Stimulated activated CD4-positive, alpha-beta T cell treated with anti-CD3 and anti-CD28 coated beads, Interleukin-4, amount 100 ng/mL, for 24 hours (primary cell): ENCODE measurements at regions not wholly inside any gene's neighbourhood (a gene's known extent, or its start where the extent isn't known, plus 50 kb on each side); places are given as distances from the start of the nearest gene placed in this dataset.
"Not testable (repeated sequence)": the region's sequence is repeated elsewhere in the genome, so short reads cannot be mapped to it uniquely, and the experiment has no call there.

Source experiments
- DNase-seq: peaks from one replicate; pipeline ENCODE4 v3.0.0-alpha.2; 2020

GRCh38 chr6:149127212-149127611, 190.3 kb upstream of the TAB2 start:
- DNase-seq: no peak

GRCh38 chr6:149128489-149129145, 188.9 kb upstream of the TAB2 start:
- DNase-seq: peak; percentile 14

- DNase-seq: no peak
These were observed 188.0 kb upstream of the TAB2 start for GRCh38 chr6:149129371-149130077.

GRCh38 chr6:149130090-149130489, 187.4 kb upstream of the TAB2 start:
- no peak for DNase-seq

- DNase-seq: no peak
These were observed 187.0 kb upstream of the TAB2 start for GRCh38 chr6:149130508-149130907.

GRCh38 chr6:149131891-149132290, 185.6 kb upstream of the TAB2 start:
- no peak for DNase-seq

GRCh38 chr6:149132336-149132735, 185.2 kb upstream of the TAB2 start:
- no peak for DNase-seq

GRCh38 chr6:149134511-149134933, 183.0 kb upstream of the TAB2 start:
- no peak for DNase-seq

GRCh38 chr6:149135809-149136208, 181.7 kb upstream of the TAB2 start:
- no peak for DNase-seq

GRCh38 chr6:149136273-149136912, 181.1 kb upstream of the TAB2 start:
- no peak for DNase-seq

- no peak for DNase-seq
These were observed 180.6 kb upstream of the TAB2 start for GRCh38 chr6:149136913-149137286.

GRCh38 chr6:149137594-149137993, 179.9 kb upstream of the TAB2 start:
- DNase-seq: no peak

- no peak for DNase-seq
These were observed 179.4 kb upstream of the TAB2 start for GRCh38 chr6:149138089-149138488.

- DNase-seq: no peak
These were observed 178.7 kb upstream of the TAB2 start for GRCh38 chr6:149138699-149139294.

- DNase-seq: no peak
These were observed 177.8 kb upstream of the TAB2 start for GRCh38 chr6:149139782-149140136.

- DNase-seq: peak; percentile 67
These were observed 177.2 kb upstream of the TAB2 start for GRCh38 chr6:149140137-149140909.

GRCh38 chr6:149140910-149141290, 176.6 kb upstream of the TAB2 start:
- no peak for DNase-seq

- DNase-seq: no peak
These were observed 174.5 kb upstream of the TAB2 start for GRCh38 chr6:149142924-149143429.

GRCh38 chr6:149145800-149146199, 171.7 kb upstream of the TAB2 start:
- not testable (repeated sequence) for DNase-seq

- DNase-seq: no peak
These were observed 170.3 kb upstream of the TAB2 start for GRCh38 chr6:149147195-149147594.

GRCh38 chr6:149147938-149148718, 169.4 kb upstream of the TAB2 start:
- DNase-seq: no peak

GRCh38 chr6:149149653-149150052, 167.9 kb upstream of the TAB2 start:
- no peak for DNase-seq
